SK-N-SH (cell line): ENCODE measurements at regions not wholly inside any gene's neighbourhood (a gene's known extent, or its start where the extent isn't known, plus 50 kb on each side); places are given as distances from the start of the nearest gene placed in this dataset.

Experiments used
- CTCF ChIA-PET: fragments of 300-600, 350-600 bp; formaldehyde crosslinking; extraction: SDS; loops from one replicate; lab custom pipeline; 2021; lab: Yijun Ruan, JAX
- POLR2A ChIA-PET: fragments of 350-600 bp; sonication (Branson Sonifier 250); formaldehyde crosslinking; extraction: SDS; loops from one replicate; lab custom pipeline; 2020; ENCODE audit warnings: antibody characterized with exemption, inconsistent platforms; lab: Yijun Ruan, JAX
- DNase-seq: peaks from one replicate; pipeline ENCODE4 v3.0.0; 2012
- H2AFZ ChIP-seq: fragments of 200-600 bp; sonication (generic); 2 replicates; pipeline ENCODE4 v1.8.1; 2016; ENCODE audit warnings: antibody characterized with exemption, mild to moderate bottlenecking, low read depth
- H3F3A ChIP-seq: fragments of 200-600 bp; sonication (generic); replicated peaks from 2 replicates; pipeline ENCODE3; 2016; ENCODE audit warnings: antibody characterized with exemption, mild to moderate bottlenecking; ENCODE audit not compliant: insufficient read depth
- H3K27ac ChIP-seq, 2 experiments: fragments of 200-500 bp in 1 of 2; fragments of 200-600 bp in 1 of 2; sonication (Bioruptor generic) in 1 of 2; sonication (generic), shearing (Covaris generic) in 1 of 2; 2 replicates each; pipeline versions ENCODE4 v1.5.1 to v1.6.1; 2014 to 2016; ENCODE audit warnings: low read depth in 2 of 2, inconsistent platforms in 1 of 2, low read length in 1 of 2, mild to moderate bottlenecking in 1 of 2, mixed read lengths in 1 of 2
- H3K27me3 ChIP-seq: fragments of 200-600 bp; sonication (generic), shearing (Covaris generic); 2 replicates; pipeline ENCODE4 v1.6.1; 2016; ENCODE audit warnings: mixed run types; ENCODE audit not compliant: insufficient read depth
- H3K36me3 ChIP-seq, 2 experiments: fragments of 200-500 bp in 1 of 2; fragments of 200-600 bp in 1 of 2; sonication (Bioruptor generic) in 1 of 2; sonication (generic) in 1 of 2; replicated peaks in 1 of 2; 2 replicates each; pipeline versions ENCODE3 to v1.5.1; 2014 to 2016; ENCODE audit warnings: low read length in 1 of 2, mild to moderate bottlenecking in 1 of 2; ENCODE audit not compliant: insufficient read depth in 2 of 2, control insufficient read depth in 1 of 2
- H3K4me1 ChIP-seq, 2 experiments: fragments of 200-500 bp in 1 of 2; fragments of 200-600 bp in 1 of 2; sonication (Bioruptor generic) in 1 of 2; sonication (generic), shearing (Covaris generic) in 1 of 2; 2 replicates each; pipeline versions ENCODE4 v1.5.1 to v1.6.1; 2014 to 2016; ENCODE audit warnings: low read depth in 1 of 2, low read length in 1 of 2, mixed run types in 1 of 2; ENCODE audit not compliant: insufficient read depth in 2 of 2, control insufficient read depth in 1 of 2
- H3K4me2 ChIP-seq: fragments of 200-600 bp; sonication (generic), shearing (Covaris generic); 2 replicates; pipeline ENCODE4 v1.6.1; 2017; ENCODE audit warnings: mixed run types
- H3K4me3 ChIP-seq, 2 experiments: fragments of 200-500 bp in 1 of 2; fragments of 200-600 bp in 1 of 2; sonication (Bioruptor generic) in 1 of 2; sonication (generic), shearing (Covaris generic) in 1 of 2; 2 replicates each; pipeline versions ENCODE4 v1.5.1 to v1.8.1; 2014 to 2016; ENCODE audit warnings: low read depth in 2 of 2, inconsistent platforms in 1 of 2, low read length in 1 of 2, mild to moderate bottlenecking in 1 of 2, mixed read lengths in 1 of 2, moderate library complexity in 1 of 2
- H3K79me2 ChIP-seq: fragments of 200-600 bp; sonication (generic); 2 replicates; pipeline ENCODE4 v1.8.1; 2017; ENCODE audit warnings: mild to moderate bottlenecking; ENCODE audit not compliant: insufficient read depth
- H3K9ac ChIP-seq: fragments of 200-600 bp; sonication (generic); 2 replicates; pipeline ENCODE4 v1.6.1; 2017; ENCODE audit warnings: mixed run types
- H3K9me2 ChIP-seq: fragments of 200-600 bp; sonication (generic); 2 replicates; pipeline ENCODE4 v1.6.1; 2017; ENCODE audit warnings: mixed run types
- H3K9me3 ChIP-seq: fragments of 200-600 bp; sonication (generic); 2 replicates; pipeline ENCODE4 v1.6.1; 2017; ENCODE audit warnings: mixed run types, mild to moderate bottlenecking, moderate library complexity
- H4K20me1 ChIP-seq: fragments of 200-600 bp; sonication (generic); 2 replicates; pipeline ENCODE4 v1.6.1; 2017; ENCODE audit warnings: mild to moderate bottlenecking, mixed run types; ENCODE audit not compliant: insufficient read depth
- CHD2 ChIP-seq: fragments of 150-350 bp; IDR thresholded peaks from 2 replicates; pipeline ENCODE4 v1.6.1; 2018; ENCODE audit warnings: low read length; ENCODE audit not compliant: partially characterized antibody
- EZH2phosphoT487 ChIP-seq: fragments of 200-600 bp; sonication (generic); IDR thresholded peaks from 2 replicates; pipeline ENCODE4 v1.6.1; 2017; ENCODE audit warnings: low read depth, mixed run types, mild to moderate bottlenecking, antibody characterized with exemption, moderate library complexity, borderline replicate concordance
- FOXJ3 ChIP-seq: sonication (generic); formaldehyde crosslinking; IDR thresholded peaks from 2 replicates; pipeline ENCODE4 v1.5.1; 2020; ENCODE audit warnings: mild to moderate bottlenecking, missing genetic modification reagents
- FOXM1 ChIP-seq: IDR thresholded peaks from 2 replicates; pipeline ENCODE4 v1.4.0; 2012; ENCODE audit warnings: low read depth, mild to moderate bottlenecking
- GATA2 ChIP-seq: sonication (generic); formaldehyde crosslinking; IDR thresholded peaks from 2 replicates; pipeline ENCODE4 v1.5.0; 2020; ENCODE audit warnings: mild to moderate bottlenecking, missing genetic modification reagents
- MAX ChIP-seq: IDR thresholded peaks from 2 replicates; pipeline ENCODE4 v1.4.0; 2012; ENCODE audit warnings: low read depth
- NRF1 ChIP-seq: IDR thresholded peaks from 2 replicates; pipeline ENCODE4 v1.6.1; 2012; ENCODE audit warnings: low read depth, mild to moderate bottlenecking, low read length
- PBX3 ChIP-seq: IDR thresholded peaks from 2 replicates; pipeline ENCODE4; 2012
- RAD21 ChIP-seq: IDR thresholded peaks from 2 replicates; pipeline ENCODE4 v1.6.1; 2012; ENCODE audit warnings: mild to moderate bottlenecking, low read length
- RFX5 ChIP-seq: IDR thresholded peaks from 2 replicates; pipeline ENCODE4 v1.6.1; 2012; ENCODE audit warnings: mild to moderate bottlenecking, improper control_type of control experiment, low read length
- RXRA ChIP-seq: IDR thresholded peaks from 2 replicates; pipeline ENCODE4 v1.4.0; 2012; ENCODE audit warnings: low read depth, mild to moderate bottlenecking, borderline replicate concordance
- TAF1 ChIP-seq: IDR thresholded peaks from 2 replicates; pipeline ENCODE4 v1.6.1; 2012; ENCODE audit warnings: low read depth, mild to moderate bottlenecking, low read length, moderate library complexity, borderline replicate concordance
- TCF12 ChIP-seq: IDR thresholded peaks from 2 replicates; pipeline ENCODE4 v1.4.0; 2012
- YY1 ChIP-seq: IDR thresholded peaks from 2 replicates; pipeline ENCODE4 v1.4.0; 2012; ENCODE audit warnings: low read depth, mild to moderate bottlenecking
- WGBS: methylation state at CpG from one replicate; pipeline ENCODE4 v1.1.6; 2017; ENCODE audit warnings: low lambda C conversion rate; 5-methylcytosine and 5-hydroxymethylcytosine counted together

GRCh38 chr11:19602406-19602805, 110.2 kb upstream of the NAV2 start:
- Histone ChIP-seq H4K20me1 (peaks cover 51% of the 10 kb centered on the region), H3K36me3 (peaks cover 0 to 21% of the 10 kb centered on the region in 2 experiments), H3K9me2 (no peaks in the 10 kb centered on the region), H3K9me3 (no peaks in the 10 kb centered on the region), H2AFZ (no peak overlapping the region), H3K9ac (no peak overlapping the region), H3K4me1 (peaks cover 3 to 40% of the 10 kb centered on the region in 2 experiments), H3K27ac (no peak overlapping the region)
- CTCF ChIA-PET, result interaction anchor here (2.1 kb wide), 1 partner anchor 140 kb away, joined by 8 read pairs; no protein-coding TSS in a partner anchor
- no peak for DNase-seq
- POLR2A ChIA-PET, result no interaction called here
- WGBS, result 83% methylated on average over 6 of the region's 6 CpGs
- TF ChIP-seq FOXM1 (no peak), RAD21 (no peak), TCF12 (no peak), NRF1 (no peak), RFX5 (no peak), MAX (no peak), EZH2phosphoT487 (no peak), GATA2 (CRISPR knock-in tag) (no peak), RXRA (no peak), FOXJ3 (CRISPR knock-in tag) (no peak), TAF1 (no peak), YY1 (no peak)
- TF ChIP-seq, all 33 proteins: peak for 0
- H3K27me3 ChIP-seq, result no peaks in the 10 kb centered on the region
- H3K4me2 ChIP-seq, result no peak overlapping the region
- H3K79me2 ChIP-seq, result peaks cover 100% of the 10 kb centered on the region
- peaks cover 17% of the 10 kb centered on the region for H3F3A ChIP-seq
- H3K4me3 ChIP-seq, result no peak overlapping the region

GRCh38 chr11:19601235-19601634, 111.4 kb upstream of the NAV2 start:
- POLR2A ChIA-PET, result no interaction called here
- Histone ChIP-seq H3K79me2 (peaks cover 90% of the 10 kb centered on the region), H2AFZ (no peak overlapping the region), H3K4me2 (peak overlapping the region; percentile 86), H4K20me1 (peaks cover 41% of the 10 kb centered on the region), H3K27ac (no peak overlapping the region; a peak in 1 of 4 replicates), H3K36me3 (peaks cover 0 to 12% of the 10 kb centered on the region in 2 experiments), H3K4me1 (peaks cover 10 to 49% of the 10 kb centered on the region in 2 experiments), H3F3A (peaks cover 21% of the 10 kb centered on the region), H3K9me3 (no peaks in the 10 kb centered on the region), H3K9ac (no peak overlapping the region), H3K4me3 (no peak overlapping the region), H3K27me3 (no peaks in the 10 kb centered on the region), H3K9me2 (no peaks in the 10 kb centered on the region)
- CTCF ChIA-PET, result interaction anchor here (1.1 to 2.1 kb wide), 3 partner anchors 8 to 142 kb away, joined by 3 to 8 read pairs (median 3); no protein-coding TSS in a partner anchor
- no peak for DNase-seq
- 94% methylated on average over 2 of the region's 2 CpGs for WGBS
- no peak for TF ChIP-seq CHD2
- TF ChIP-seq PBX3, result no peak
